Loucy (cell line): ENCODE measurements at regions not wholly inside any gene's neighbourhood (a gene's known extent, or its start where the extent isn't known, plus 50 kb on each side); places are given as distances from the start of the nearest gene placed in this dataset.

Experiments
- H2AFZ ChIP-seq: fragments of 200-600 bp; sonication (generic); 2 replicates; pipeline ENCODE4 v1.6.0; 2016; ENCODE audit warnings: antibody characterized with exemption, mild to moderate bottlenecking, low read length, moderate library complexity
- H3F3A ChIP-seq: fragments of 200-600 bp; 2 replicates; pipeline ENCODE4 v1.6.0; 2016; ENCODE audit warnings: antibody characterized with exemption, low read depth, mild to moderate bottlenecking
- H3K27me3 ChIP-seq: fragments of 200-600 bp; sonication (generic); 2 replicates; pipeline ENCODE4 v1.6.1; 2014; ENCODE audit warnings: low read length, mild to moderate bottlenecking; ENCODE audit not compliant: insufficient read depth, poor library complexity, severe bottlenecking
- H3K36me3 ChIP-seq: fragments of 200-600 bp; sonication (generic); 2 replicates; pipeline ENCODE4 v1.6.1; 2016; ENCODE audit warnings: low read length; ENCODE audit not compliant: insufficient read depth
- H3K4me1 ChIP-seq: fragments of 200-600 bp; sonication (generic); 2 replicates; pipeline ENCODE4 v1.5.1; 2014; ENCODE audit warnings: low read length, mild to moderate bottlenecking; ENCODE audit not compliant: insufficient read depth, poor library complexity, severe bottlenecking
- H3K4me2 ChIP-seq: fragments of 200-600 bp; sonication (generic); 2 replicates; pipeline ENCODE4 v1.6.0; 2014; ENCODE audit warnings: antibody characterized with exemption, low read length, low read depth, mild to moderate bottlenecking; ENCODE audit not compliant: poor library complexity, severe bottlenecking
- H3K4me3 ChIP-seq: fragments of 200-600 bp; sonication (generic); 2 replicates; pipeline ENCODE4 v1.5.1; 2014; ENCODE audit warnings: low read length, mild to moderate bottlenecking, mixed read lengths; ENCODE audit not compliant: poor library complexity, severe bottlenecking
- H3K79me2 ChIP-seq: fragments of 200-600 bp; sonication (generic); 2 replicates; pipeline ENCODE4 v1.6.1; 2014; ENCODE audit warnings: low read length; ENCODE audit not compliant: insufficient read depth
- H3K9ac ChIP-seq: fragments of 200-600 bp; sonication (generic); 2 replicates; pipeline ENCODE4 v1.6.0; 2014; ENCODE audit warnings: mild to moderate bottlenecking, low read depth, low read length, moderate library complexity; ENCODE audit not compliant: poor library complexity, severe bottlenecking
- H3K9me2 ChIP-seq: fragments of 200-600 bp; sonication (generic); replicated peaks from 2 replicates; pipeline ENCODE4 v1.6.1; 2016; ENCODE audit warnings: low read depth, low read length, mixed read lengths
- H3K9me3 ChIP-seq: fragments of 200-600 bp; sonication (generic); 2 replicates; pipeline ENCODE4 v1.6.1; 2014; ENCODE audit warnings: mild to moderate bottlenecking, antibody characterized with exemption, low read length, low read depth; ENCODE audit not compliant: insufficient read depth
- H4K20me1 ChIP-seq: fragments of 200-600 bp; sonication (generic); 2 replicates; pipeline ENCODE4 v1.6.0; 2014; ENCODE audit warnings: antibody characterized with exemption, low read length, mild to moderate bottlenecking; ENCODE audit not compliant: insufficient read depth, poor library complexity, severe bottlenecking
- CTCF ChIP-seq: fragments of 200-600 bp; sonication (generic); conservative IDR thresholded peaks from 2 replicates; pipeline ENCODE4 v1.5.1; 2014; ENCODE audit warnings: mild to moderate bottlenecking, antibody characterized with exemption, low read length
- EZH2phosphoT487 ChIP-seq: fragments of 200-600 bp; IDR thresholded peaks from 2 replicates; pipeline ENCODE4 v1.6.1; 2018; ENCODE audit warnings: antibody characterized with exemption, mild to moderate bottlenecking, moderate library complexity, borderline replicate concordance

GRCh38 chr14:53470351-53471043 lies 317.4 kb upstream of the DDHD1 start:
- Histone ChIP-seq H3K9me3 (no peaks in the 10 kb centered on the region), H3K27me3 (no peaks in the 10 kb centered on the region), H4K20me1 (no peaks in the 10 kb centered on the region), H2AFZ (no peak overlapping the region), H3K9me2 (no peaks in the 10 kb centered on the region), H3K36me3 (no peaks in the 10 kb centered on the region), H3K4me1 (no peaks in the 10 kb centered on the region), H3K4me2 (no peak overlapping the region), H3K9ac (no peak overlapping the region), H3K79me2 (no peaks in the 10 kb centered on the region), H3F3A (no peaks in the 10 kb centered on the region), H3K4me3 (no peak overlapping the region)
- no peak for TF ChIP-seq EZH2phosphoT487
- TF ChIP-seq CTCF: no peak

- Histone ChIP-seq H3K4me1 (no peaks in the 10 kb centered on the region), H3K4me3 (no peak overlapping the region), H3K9ac (no peak overlapping the region), H3K79me2 (no peaks in the 10 kb centered on the region), H3K4me2 (no peak overlapping the region), H3K27me3 (no peaks in the 10 kb centered on the region), H3K9me2 (no peaks in the 10 kb centered on the region), H4K20me1 (no peaks in the 10 kb centered on the region), H2AFZ (no peak overlapping the region), H3K36me3 (no peaks in the 10 kb centered on the region), H3F3A (no peaks in the 10 kb centered on the region), H3K9me3 (no peaks in the 10 kb centered on the region)
- TF ChIP-seq EZH2phosphoT487: no peak
- TF ChIP-seq CTCF: no peak
Observed at GRCh38 chr14:53468876-53469275, 315.8 kb upstream of the DDHD1 start.

- no peaks in the 10 kb centered on the region for H3F3A ChIP-seq
- H3K4me2 ChIP-seq: no peak overlapping the region
Observed at GRCh38 chr14:53464376-53464775, 311.3 kb upstream of the DDHD1 start.

More at GRCh38 chr14:53464376-53464775, 311.3 kb upstream of the DDHD1 start:
- no peak for TF ChIP-seq CTCF
- no peak for TF ChIP-seq EZH2phosphoT487
- H4K20me1 ChIP-seq: no peaks in the 10 kb centered on the region
- H3K9me2 ChIP-seq: no peaks in the 10 kb centered on the region
- no peak overlapping the region for H3K4me3 ChIP-seq
- no peaks in the 10 kb centered on the region for H3K4me1 ChIP-seq
- no peaks in the 10 kb centered on the region for H3K9me3 ChIP-seq
- H3K27me3 ChIP-seq: no peaks in the 10 kb centered on the region
- no peaks in the 10 kb centered on the region for H3K36me3 ChIP-seq
- H3K9ac ChIP-seq: no peak overlapping the region
- H2AFZ ChIP-seq: no peak overlapping the region
- H3K79me2 ChIP-seq: no peaks in the 10 kb centered on the region
